HG02623 (cell line): ENCODE measurements at regions not wholly inside any gene's neighbourhood (a gene's known extent, or its start where the extent isn't known, plus 50 kb on each side); places are given as distances from the start of the nearest gene placed in this dataset.

ENCODE experiments used
- ATAC-seq: cut with Tn5 transposase; IDR thresholded peaks from one replicate; pipeline ENCODE4 v1.9.1; 2021; ENCODE audit warnings: moderate library complexity; ENCODE audit not compliant: unreplicated experiment

DNA sequence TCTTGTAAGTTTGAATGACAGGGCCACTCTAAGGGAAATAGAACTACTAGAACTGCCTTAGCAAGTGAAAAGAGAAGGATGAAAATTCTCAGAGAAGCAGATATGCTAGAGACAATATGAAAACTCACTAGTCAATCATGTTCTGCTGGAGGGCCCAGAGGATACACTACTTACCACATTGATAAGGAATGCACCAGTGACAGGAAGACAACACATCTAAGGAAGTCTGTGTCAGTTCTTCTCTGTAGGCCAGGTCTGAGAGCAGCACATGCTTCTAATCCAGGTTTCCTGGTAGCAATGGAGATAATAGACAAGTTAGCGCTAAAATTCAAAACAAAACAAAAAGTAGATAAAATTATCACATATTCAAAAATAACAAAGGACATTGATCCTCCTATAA, 235.2 kb upstream of the AKR1E2 start:
- ATAC-seq = no peak

DNA sequence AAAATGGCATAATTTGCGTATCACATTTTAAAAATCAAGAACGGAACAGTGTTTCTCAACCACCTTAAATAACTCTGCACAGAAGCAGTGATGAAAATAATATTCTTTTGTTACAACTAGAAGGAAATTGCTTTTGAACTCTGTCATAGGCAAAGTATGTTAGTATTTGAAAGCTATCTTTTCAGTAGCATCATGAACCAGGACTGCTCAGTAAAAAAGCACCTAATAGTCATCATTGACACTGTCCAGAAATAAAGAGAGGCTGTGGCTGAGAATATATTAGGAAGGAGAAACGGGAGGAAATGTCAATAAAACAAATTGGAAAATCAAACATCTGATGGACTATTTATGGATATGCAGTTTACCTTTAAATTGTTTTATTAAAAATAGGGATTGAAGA, 237.2 kb upstream of the AKR1E2 start:
- no peak for ATAC-seq

DNA sequence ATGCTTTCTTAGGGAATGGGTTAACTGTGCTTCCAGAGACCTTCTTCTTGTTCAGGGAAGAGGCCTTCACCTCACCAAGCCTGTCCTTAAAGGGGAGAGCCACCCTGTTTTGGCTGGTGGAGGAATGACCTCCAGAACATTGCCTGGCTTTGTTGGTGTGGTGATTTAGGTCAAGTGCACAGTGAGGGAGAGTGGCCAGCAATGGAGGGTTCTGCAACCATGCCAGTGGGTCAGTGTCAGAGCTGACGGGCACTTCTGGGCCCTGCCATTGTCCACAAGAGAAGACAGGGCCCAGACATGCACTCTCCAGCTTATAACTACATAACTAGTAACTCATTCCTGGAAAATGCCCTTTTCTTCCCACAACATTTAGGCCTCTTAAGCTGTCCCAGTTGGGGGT, 238.5 kb upstream of the AKR1E2 start:
- no peak for ATAC-seq

DNA sequence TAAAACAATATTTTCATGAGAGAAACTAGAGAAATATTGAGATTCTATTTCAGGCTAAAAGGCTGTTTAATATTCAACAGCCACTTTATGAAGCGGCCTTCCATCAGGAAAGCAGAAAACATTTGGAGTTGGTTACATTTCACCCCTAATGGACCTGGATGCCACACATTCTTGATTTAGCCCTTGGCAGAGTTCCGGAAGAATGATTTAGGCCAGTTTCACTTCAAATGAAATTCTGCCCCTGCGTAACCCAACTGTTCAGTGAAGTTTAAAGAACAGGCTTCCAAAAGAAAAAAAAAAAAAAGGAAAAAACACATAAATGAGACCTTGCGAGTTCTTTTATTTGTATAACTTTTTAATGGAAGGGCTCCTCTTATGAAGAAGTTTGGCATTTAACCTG, 239.2 kb upstream of the AKR1E2 start:
- no peak for ATAC-seq

DNA sequence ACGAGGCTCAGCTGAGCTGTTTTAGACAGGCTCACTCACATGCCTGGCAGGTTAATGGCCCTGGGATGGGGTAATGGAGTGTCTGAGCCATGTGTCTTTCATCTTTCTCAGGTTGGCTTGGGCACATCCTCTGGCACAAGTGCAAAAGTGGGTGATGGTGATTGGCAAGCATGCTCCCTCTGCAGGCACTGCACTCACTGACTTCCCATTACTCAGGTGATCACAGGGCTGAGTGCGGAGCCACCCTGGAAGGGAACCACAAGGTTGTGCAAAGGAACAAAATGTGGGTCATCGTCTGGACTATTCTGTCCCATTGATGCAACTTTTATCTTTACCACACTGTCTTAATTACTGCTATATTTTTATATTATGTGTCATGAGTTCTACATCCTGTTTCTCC, 244.1 kb upstream of the AKR1E2 start:
- no peak for ATAC-seq

DNA sequence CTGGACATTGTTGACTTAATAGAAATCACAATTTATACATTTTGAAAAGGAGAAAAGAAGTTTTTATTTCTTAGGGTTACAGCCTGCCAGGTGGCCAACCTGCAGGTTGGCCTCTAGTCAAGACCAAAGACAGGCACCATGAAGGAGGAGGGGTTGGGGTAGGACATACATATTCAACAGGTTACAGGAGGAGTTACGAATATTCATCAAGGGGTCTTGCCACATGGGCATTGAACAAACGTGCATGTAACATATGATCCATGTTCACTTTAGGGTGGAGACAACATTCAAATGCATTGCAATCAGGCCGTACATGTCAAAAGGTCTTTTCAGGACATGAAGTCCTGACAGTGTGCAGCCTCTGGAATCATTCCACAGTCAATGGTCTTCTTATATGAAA, 246.2 kb upstream of the AKR1E2 start:
- ATAC-seq = no peak

DNA sequence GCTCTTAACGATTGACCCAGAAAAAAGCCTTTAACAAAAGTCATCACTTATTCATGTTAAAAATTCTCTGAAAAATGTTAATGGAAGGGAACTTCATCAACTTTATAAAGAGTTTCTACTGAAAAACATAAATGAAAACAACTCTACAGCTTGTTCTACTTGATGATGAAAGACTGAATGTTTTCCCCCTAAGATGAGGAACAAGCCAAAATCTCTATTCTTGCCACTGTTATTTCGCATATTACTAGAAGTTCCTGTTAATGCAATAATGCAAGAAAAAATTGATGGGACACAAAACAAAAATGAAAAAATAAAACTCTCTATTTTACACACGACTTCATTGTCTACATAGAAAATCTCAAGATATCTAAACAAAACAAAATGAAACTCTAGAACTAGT, 249.8 kb upstream of the AKR1E2 start:
- ATAC-seq = no peak

DNA sequence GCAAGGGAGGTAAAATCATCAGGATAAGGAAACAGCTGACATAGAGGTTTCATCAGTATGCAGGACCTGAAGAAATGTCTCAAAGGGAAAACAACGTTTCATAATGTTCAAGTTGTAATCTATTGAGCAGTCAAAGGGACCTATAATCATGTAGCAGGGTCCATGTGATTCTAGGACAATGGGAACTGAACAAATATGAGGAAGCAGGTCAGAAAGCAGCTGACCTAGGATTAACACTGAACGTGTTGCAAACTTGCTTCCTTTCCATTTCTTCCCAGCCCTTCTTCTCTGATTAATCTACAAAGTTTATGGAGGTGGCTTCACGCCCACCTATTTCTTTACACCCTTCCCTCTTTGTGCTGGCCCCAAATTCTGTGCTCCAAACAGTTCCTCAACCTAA, 256.9 kb upstream of the AKR1E2 start:
- ATAC-seq = no peak

DNA sequence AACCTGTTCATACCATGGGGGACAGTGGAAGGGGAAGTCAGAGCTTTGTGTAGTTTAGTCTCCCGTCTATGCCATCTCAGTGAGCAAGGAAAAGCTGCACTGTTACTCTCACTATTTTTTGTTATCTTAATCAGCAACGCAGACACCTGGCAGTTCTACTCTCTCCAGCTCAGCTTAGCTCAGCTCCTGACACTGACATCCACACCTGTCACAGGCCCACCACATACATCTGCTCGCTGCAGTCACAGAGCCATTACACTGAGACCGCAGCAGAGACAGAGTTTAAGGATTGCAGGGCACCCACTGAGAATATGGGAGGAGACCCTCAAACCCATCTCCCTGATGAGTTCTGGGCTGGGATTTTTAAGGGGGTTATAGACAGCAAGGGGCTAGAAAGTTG, 257.3 kb upstream of the AKR1E2 start:
- ATAC-seq = no peak

DNA sequence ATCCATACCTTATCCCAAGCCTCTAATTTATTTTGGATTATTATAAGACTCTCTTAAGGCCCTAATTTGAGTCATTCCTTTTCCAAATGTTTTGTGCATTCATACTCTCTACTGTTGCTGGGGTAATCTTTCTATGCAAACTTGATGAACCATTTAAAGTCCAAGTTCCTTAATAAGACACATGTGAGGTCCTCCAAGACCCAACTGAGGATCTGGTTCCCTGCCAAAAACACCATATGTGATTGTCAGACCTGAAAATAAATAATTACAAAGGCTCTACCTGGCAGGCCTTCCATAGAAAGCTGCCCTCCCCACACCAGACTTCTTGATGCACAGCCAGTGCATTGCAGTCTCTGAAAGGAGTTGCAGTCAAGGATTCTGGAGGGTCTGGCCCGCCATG, 257.9 kb upstream of the AKR1E2 start:
- no peak for ATAC-seq

DNA sequence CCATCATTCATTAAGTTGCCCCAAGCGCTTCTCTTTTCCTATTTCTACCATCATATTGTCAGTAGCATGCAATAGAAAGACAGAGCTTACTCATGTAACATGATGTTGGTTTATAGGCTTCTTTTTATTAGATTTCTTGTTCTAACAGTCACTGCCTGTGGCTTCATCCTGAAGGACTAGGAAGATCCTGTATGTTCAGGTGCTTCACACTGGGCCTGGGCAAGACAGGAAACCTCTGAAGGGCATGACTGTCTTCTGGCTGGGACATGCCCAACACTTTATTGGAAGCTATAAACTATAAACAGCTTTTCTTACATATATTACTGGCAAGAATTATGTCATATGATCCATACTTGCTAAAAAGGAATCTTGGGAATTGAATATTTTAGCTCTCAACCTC, 258.4 kb upstream of the AKR1E2 start:
- no peak for ATAC-seq

DNA sequence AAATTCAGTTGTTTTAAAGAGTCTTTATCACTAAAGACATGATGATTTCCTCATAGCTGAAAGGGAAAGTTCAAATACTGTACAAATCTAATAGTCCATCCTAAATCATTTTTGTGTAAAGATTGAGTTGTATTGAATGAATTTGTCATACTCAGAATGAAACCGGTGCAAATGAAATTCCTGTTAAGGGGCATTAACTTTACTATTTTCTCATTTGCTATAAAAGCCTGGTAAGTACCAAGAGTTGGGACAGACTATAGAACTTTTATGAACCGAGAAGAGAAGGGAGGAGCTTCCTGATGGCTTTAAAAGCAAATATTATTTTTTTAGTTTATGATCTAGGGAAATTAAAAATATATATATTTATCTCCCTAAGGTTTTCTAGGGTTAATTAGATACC, 260.0 kb upstream of the AKR1E2 start:
- no peak for ATAC-seq

DNA sequence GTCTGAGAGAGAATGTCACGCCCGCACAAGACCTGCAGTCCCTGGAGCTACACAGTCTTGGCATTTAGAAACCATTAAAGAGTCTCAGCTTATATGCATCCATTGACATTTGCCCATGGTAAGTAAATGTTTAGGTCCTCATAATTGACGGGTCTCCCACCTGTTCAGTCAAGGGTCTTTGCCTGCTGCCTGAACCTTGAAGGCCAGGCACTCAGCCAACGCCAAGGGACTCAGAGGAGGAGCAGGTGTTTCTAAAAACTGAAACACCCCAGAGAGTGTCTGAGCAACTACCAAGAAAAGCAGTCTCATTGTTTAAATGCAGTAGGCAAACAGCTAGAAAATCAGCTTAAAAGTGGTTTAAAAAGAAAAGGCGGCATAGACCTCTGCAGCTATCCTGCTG, 264.7 kb upstream of the AKR1E2 start:
- ATAC-seq = no peak

DNA sequence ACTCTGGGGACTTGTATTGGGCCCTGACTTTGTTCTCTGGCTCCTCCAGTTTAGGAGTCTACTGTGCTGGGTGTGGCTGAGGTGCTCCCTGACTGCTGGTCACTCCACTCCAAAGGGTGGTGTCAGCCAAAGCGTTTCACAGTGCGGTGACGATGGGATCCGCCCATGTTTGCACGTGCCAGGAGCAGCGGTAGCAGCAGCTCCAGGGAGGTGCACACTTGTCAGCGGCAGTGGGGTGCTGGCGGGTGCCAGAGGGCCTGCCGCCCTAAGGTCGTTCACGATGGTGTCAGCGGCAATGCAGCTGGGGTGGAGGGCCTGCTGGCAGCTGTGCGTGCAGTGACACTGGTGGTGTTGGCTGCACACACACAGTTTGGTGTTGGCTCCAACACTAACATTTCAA, 268.5 kb upstream of the AKR1E2 start:
- ATAC-seq = no peak

DNA sequence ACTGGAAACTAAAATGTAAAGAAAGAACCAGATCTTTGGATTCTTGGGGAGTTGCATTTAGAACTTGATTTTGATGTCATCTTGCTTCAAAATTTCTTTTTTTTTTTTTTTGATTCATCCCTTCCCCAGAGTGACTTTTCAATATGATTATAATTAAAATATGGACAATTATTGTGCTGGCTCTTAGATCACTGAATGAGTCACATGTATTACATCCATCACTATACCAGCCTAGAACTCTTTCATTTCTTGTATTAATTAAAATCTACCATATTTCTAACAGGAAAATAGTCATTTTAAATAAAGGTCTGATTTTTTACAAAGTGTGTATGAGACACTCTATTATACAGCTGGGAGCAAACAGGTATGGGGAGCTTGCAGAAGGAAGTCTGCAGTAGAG, 269.5 kb upstream of the AKR1E2 start:
- no peak for ATAC-seq

DNA sequence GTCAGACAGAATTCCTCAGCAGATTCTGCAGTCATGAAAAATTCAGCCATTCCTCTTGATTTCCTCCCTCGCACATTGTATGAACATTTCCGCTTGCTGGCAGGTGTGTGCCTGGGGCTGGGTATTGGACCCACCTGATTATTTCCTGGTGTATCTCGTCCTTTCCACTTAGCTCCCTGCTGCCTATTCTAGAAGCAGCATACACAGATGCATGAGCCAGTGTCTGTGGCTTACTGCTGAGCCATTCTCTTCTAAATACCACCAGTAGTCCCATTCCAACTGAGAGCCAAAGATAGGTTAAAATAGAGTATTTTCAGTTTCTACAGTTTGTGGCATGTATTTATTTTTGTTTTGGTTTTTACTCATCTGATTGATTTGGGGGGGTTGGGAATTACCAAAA, 270.1 kb upstream of the AKR1E2 start:
- no peak for ATAC-seq

DNA sequence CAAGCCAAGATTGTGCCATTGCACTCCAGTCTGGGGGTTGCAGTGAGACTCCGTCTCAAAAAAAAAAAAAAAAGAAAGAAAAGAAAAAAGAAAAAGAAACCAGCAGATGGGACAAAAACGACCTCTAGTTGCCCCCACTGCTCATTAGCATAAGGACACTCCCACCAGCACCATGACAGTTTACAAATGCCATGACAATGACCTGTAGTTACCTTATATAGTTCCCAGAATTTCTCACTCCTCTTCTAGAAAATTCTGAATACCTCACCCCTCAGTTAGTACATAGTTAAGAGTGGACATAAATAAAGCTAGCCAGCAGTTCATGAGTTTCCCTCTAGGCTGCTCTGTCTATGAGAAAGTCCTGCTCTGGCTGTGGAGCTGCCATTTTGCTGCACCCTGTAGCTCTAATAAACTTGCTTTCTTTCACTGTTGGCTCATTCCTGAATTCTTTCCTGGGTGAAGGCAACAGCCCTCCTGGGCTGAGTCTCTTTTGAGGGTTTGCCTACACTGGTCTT, 276.8 kb upstream of the AKR1E2 start:
- ATAC-seq = no peak

DNA sequence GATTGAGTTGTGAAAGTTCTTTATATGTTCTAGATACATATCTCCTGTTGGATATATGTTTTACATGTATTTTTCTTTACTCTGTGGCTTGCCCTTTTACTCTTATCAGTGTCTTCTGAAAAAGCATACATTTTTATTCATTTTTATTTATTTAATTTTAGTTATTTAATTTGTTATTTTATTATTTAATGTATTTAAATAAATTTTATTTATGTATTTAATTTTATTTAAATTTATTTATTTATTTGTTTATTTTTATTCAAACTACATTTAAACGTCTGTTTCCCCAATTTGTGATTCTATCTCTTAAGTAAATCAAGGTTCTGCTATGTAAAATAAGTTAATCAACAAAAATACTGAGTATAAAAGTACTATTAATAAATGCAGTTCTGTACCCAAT, 279.1 kb upstream of the AKR1E2 start:
- no peak for ATAC-seq

DNA sequence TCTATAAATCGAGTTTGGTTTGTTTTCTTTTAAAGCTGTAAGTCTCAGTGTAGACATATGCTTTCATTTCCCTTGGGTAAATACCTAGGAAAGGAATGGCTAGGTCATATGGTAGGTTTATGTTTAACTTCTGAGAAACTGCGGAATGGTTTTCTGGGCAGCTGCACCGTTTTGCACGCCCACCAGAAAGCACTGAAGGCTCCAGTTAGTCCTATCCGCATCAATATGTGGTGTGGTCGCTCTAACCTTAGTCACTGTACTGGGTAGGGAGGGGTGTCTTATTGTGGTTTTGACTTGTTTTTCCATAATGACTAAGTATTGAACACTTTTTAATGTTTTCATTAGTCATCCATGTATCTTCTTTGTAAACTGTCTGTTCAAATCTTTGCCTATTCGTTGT, 279.5 kb upstream of the AKR1E2 start:
- ATAC-seq = no peak

DNA sequence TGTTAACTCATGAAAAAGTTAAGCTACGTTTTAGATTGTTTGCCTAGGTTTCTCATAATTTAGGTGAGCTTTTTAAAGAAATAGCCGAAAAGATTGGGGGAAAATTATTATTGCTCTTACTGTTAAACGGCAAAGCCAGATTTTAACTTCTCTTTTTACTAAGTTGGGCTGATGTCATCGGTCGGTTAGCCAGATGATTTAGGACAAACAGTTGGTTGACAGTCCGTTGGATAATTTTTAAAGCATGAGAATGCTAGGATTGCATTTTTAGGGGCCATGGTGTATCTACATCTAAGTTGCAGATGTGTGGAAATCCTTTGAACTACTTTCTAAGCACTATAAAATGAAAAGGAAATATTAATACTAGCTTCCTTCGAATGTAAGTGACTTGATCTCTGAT, 280.9 kb upstream of the AKR1E2 start:
- no peak for ATAC-seq

DNA sequence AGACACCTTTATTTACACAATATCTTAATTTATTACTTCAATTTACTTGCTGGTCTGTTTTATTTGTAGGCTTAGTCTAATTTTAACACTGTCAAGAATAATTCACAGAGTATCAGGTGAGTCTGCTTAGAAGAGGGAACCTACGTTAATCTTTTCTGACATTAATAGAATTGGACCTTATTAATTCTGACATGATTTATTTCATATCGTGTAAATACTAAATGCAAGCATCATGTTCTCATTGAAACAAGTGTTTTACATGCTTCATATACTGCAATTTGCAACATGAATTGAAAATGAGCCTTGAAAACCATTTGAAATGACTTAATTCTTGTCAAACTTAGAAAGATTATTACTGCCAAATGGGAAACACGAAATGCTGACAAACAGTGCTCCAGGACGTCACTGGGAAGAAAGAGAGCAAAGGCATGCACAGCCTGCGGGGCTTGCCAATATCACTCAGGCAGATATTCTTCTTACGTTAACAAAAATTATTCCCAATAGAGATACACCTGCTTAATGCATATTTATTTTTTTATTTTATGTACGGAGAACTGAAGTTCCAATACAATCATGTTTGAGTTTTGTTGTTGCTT, 282.0 kb upstream of the AKR1E2 start:
- ATAC-seq = no peak

DNA sequence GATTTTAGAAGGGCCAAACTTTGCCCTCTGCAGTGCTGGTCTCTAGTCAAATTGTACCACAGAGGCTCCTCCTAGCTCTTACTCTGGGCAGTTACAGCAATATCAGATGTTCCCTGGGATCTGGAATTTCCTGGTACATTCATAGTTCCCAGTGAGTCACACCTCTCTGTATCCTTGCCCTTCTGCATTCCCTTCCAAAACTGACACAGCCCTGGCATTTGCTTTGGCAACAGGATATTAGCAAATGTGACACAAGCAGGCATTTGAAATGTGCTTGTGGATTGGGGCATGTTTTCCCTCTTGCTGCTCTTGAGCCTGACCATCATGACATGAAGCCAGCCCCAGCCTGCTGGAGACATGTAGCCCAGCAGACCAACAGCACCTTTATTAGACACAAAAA, 284.7 kb upstream of the AKR1E2 start:
- ATAC-seq = no peak

DNA sequence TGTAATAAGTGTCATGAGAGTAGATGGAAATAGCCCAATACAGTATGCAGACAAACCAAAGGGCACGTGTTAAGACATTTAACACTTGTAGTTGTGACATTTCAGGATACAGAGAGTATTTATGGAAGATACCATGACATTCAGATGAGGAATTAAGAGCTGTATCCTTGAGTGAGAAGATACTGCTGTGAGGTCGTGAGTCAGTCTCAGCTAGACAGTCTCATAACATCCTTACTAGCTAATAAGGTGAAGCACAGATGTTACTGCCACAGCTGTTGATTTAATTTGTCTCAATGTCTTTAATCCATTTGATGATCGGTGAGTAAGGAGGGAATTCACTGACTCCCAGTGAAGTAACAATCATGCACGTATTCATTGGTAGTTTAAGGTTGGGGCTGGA, 288.0 kb upstream of the AKR1E2 start:
- ATAC-seq = no peak

DNA sequence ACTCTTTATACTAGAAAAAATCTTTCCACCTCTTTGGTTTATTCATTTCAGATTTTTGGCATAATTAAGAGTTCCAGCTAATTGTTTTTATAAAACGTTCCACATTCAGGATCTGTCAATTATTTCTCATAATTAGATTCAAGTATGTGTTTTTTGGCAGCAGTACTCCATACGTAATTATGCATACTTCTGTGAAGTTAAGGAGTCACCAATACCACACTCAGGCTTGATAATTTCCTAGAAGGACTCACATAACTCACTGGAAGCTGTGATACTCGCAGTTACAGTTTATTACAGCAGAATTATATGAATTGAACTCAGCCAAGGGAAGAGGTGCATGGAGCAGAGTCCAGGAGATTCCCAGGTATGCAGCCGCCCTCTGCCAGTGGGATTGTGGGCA, 290.5 kb upstream of the AKR1E2 start:
- no peak for ATAC-seq
